NB4 (cell line): ENCODE measurements at regions not wholly inside any gene's neighbourhood (a gene's known extent, or its start where the extent isn't known, plus 50 kb on each side); places are given as distances from the start of the nearest gene placed in this dataset.

Experiments used
- CTCF ChIP-seq: IDR thresholded peaks from one replicate; pipeline ENCODE4 v1.5.1; 2012; ENCODE audit warnings: low read depth, low read length
- MYC ChIP-seq: IDR thresholded peaks from 2 replicates; pipeline ENCODE4 v1.6.1; 2011; ENCODE audit warnings: low read depth, low read length
- POLR2A ChIP-seq: IDR thresholded peaks from 2 replicates; pipeline ENCODE4 v1.6.1; 2011; ENCODE audit warnings: mild to moderate bottlenecking; ENCODE audit not compliant: insufficient read length; ENCODE audit errors: extremely low read depth

GRCh38 chrX:13250826-13251580, 68.8 kb downstream of the ATXN3L start:
- no peak for TF ChIP-seq MYC
- TF ChIP-seq CTCF, result no peak
- TF ChIP-seq POLR2A, result no peak
